ENCODE measurements at regions not wholly inside any gene's neighbourhood (a gene's known extent, or its start where the extent isn't known, plus 50 kb on each side); places are given as distances from the start of the nearest gene placed in this dataset.
A peak's percentile ranks its signal among the peaks of the same experiment; 100 is the strongest.

GRCh38 chr6:100988391-100988984 is 107.4 kb upstream of the ASCC3 start:
- CTCF ChIA-PET = no interaction called here
- intact Hi-C loops (cut with micrococcal nuclease) = no loop called here

DNA sequence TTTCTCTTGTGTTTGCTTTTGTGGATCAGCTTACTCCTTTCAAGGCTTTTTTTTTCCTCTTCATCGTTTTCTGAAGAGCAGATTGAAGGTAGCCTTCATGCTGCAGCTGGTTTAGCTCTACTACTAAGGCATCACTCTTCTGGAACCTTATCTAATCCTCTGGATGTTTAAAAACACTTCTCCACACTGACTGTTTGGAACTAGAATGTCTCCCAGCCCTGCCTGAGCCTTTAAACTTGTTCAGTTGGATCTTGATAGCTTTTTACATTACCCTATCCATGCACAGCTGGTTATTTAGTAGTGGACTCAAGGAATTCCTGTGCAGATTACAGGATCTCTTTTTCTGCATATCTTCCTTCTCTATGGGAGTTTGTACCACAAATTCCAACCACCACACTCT is 108.9 kb upstream of the ASCC3 start:
- intact Hi-C loops (cut with micrococcal nuclease) = no loop called here

More at GRCh38 chr6:100988391-100988984, 107.4 kb upstream of the ASCC3 start:
- H3K36me3 Mint-ChIP-seq (ENCODE audit: low read depth) = no peaks in the 10 kb centered on the region
- peaks cover 3% of the 10 kb centered on the region for H3K27me3 Mint-ChIP-seq (ENCODE audit: low read depth)
- H3K4me3 Mint-ChIP-seq = no peak overlapping the region
- H3K27ac Mint-ChIP-seq = no peak overlapping the region
- H3K9me3 Mint-ChIP-seq = no peaks in the 10 kb centered on the region
- H3K4me1 Mint-ChIP-seq (ENCODE audit: low read depth) = no peaks in the 10 kb centered on the region
- no peak for DNase-seq

GRCh38 chr6:100996409-100996808 is 115.3 kb upstream of the ASCC3 start:
- Mint-ChIP-seq H3K4me3 (no peak overlapping the region), H3K27ac (no peak overlapping the region), H3K4me1 (ENCODE audit: low read depth) (no peaks in the 10 kb centered on the region), H3K9me3 (no peaks in the 10 kb centered on the region), H3K36me3 (ENCODE audit: low read depth) (no peaks in the 10 kb centered on the region), H3K27me3 (ENCODE audit: low read depth) (peaks cover 3% of the 10 kb centered on the region)
- CTCF ChIA-PET = no interaction called here
- DNase-seq = no peak
- intact Hi-C loops (cut with micrococcal nuclease) = no loop called here

More for the DNA sequence above, 108.9 kb upstream of the ASCC3 start:
- Mint-ChIP-seq H3K4me3 (no peak overlapping the region), H3K36me3 (ENCODE audit: low read depth) (no peaks in the 10 kb centered on the region), H3K4me1 (ENCODE audit: low read depth) (no peaks in the 10 kb centered on the region), H3K9me3 (no peaks in the 10 kb centered on the region), H3K27ac (no peak overlapping the region), H3K27me3 (ENCODE audit: low read depth) (peaks cover 3% of the 10 kb centered on the region)
- no peak for DNase-seq
- CTCF ChIA-PET = no interaction called here

DNA sequence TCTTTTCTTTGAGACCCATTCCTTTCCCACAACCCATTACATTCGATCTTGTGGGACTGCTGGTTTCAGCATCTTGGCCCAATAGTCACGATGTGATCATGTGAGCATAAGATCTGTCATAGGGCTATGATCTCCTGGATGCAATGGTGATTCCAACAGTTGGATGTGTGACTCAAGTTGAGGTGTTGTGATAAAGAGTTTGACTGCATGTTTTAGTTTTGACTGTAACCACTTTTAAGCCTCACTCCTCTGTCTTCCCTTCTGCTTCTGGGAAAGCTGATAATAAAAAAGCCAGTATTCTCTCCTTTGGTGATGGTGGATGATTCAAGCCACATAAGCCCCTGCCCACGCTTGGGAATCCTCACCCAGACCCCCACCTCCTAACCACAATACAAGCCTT is 117.0 kb upstream of the ASCC3 start:
- CTCF ChIA-PET = no interaction called here
- DNase-seq = no peak
- intact Hi-C loops (cut with micrococcal nuclease) = no loop called here
- no peak overlapping the region for H3K4me3 Mint-ChIP-seq
- H3K27me3 Mint-ChIP-seq (ENCODE audit: low read depth) = peaks cover 2% of the 10 kb centered on the region
- no peaks in the 10 kb centered on the region for H3K4me1 Mint-ChIP-seq (ENCODE audit: low read depth)
- H3K27ac Mint-ChIP-seq = no peak overlapping the region
- no peaks in the 10 kb centered on the region for H3K36me3 Mint-ChIP-seq (ENCODE audit: low read depth)
- no peaks in the 10 kb centered on the region for H3K9me3 Mint-ChIP-seq

- CTCF ChIA-PET = no interaction called here
- intact Hi-C loops (cut with micrococcal nuclease) = no loop called here
- Mint-ChIP-seq H3K27me3 (ENCODE audit: low read depth) (peaks cover 2% of the 10 kb centered on the region), H3K4me1 (ENCODE audit: low read depth) (no peaks in the 10 kb centered on the region), H3K9me3 (no peaks in the 10 kb centered on the region), H3K27ac (no peak overlapping the region), H3K4me3 (no peak overlapping the region), H3K36me3 (ENCODE audit: low read depth) (no peaks in the 10 kb centered on the region)
- no peak for DNase-seq
These were observed 118.0 kb upstream of the ASCC3 start for GRCh38 chr6:100999034-100999597.

DNA sequence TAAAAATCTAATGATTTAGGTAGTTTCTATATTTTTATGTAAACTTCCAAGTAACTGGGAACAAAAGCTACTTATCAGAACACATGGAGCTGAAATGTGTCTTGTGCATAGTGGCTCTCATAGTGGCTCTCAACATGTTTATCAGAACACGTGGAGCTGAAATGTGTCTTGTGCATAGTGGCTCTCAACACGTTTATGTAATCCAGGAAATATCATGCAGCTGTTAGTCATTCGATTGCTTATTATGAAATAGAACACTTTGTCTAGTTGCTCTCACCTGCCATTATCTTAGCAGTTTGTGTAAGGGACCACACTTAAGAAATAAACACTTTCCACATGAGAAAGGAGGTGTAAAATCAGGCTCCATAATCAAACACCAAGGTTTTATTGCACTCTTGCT is 119.2 kb upstream of the ASCC3 start:
- no peak overlapping the region for H3K4me3 Mint-ChIP-seq
- intact Hi-C loops (cut with micrococcal nuclease) = no loop called here
- no peak for DNase-seq
- no peak overlapping the region for H3K27ac Mint-ChIP-seq
- no peaks in the 10 kb centered on the region for H3K4me1 Mint-ChIP-seq (ENCODE audit: low read depth)
- H3K9me3 Mint-ChIP-seq = no peaks in the 10 kb centered on the region
- CTCF ChIA-PET = no interaction called here
- peaks cover 2% of the 10 kb centered on the region for H3K27me3 Mint-ChIP-seq (ENCODE audit: low read depth)
- H3K36me3 Mint-ChIP-seq (ENCODE audit: low read depth) = no peaks in the 10 kb centered on the region

DNA sequence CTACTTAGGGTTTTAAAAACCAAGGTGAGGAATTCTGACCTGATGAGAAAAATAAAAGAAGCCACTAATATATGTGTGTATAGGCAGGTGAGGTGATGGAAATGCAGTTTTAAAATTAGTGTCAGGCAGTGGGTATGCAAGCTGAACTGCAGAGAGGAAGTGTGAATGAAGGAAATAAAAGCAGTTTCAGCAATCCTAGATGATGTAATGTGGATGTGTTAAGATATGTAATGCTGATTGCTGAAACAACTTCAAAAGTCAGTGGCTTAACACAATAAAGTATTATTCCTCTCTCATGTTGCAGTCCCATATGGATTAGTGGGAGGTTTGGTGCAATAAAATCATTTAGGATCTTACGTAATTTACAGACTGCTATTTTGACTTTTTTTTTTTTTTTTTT is 119.9 kb upstream of the ASCC3 start:
- DNase-seq = no peak
- intact Hi-C loops (cut with micrococcal nuclease) = no loop called here
- Mint-ChIP-seq H3K36me3 (ENCODE audit: low read depth) (no peaks in the 10 kb centered on the region), H3K27me3 (ENCODE audit: low read depth) (peaks cover 2% of the 10 kb centered on the region), H3K27ac (no peak overlapping the region), H3K4me3 (no peak overlapping the region), H3K4me1 (ENCODE audit: low read depth) (no peaks in the 10 kb centered on the region), H3K9me3 (no peaks in the 10 kb centered on the region)
- CTCF ChIA-PET = no interaction called here

GRCh38 chr6:101001607-101002006 is 120.5 kb upstream of the ASCC3 start:
- no peaks in the 10 kb centered on the region for H3K36me3 Mint-ChIP-seq (ENCODE audit: low read depth)
- H3K4me1 Mint-ChIP-seq (ENCODE audit: low read depth) = no peaks in the 10 kb centered on the region
- peaks cover 2% of the 10 kb centered on the region for H3K27me3 Mint-ChIP-seq (ENCODE audit: low read depth)
- no peak overlapping the region for H3K4me3 Mint-ChIP-seq
- CTCF ChIA-PET = no interaction called here
- intact Hi-C loops (cut with micrococcal nuclease) = no loop called here
- H3K27ac Mint-ChIP-seq = no peak overlapping the region
- H3K9me3 Mint-ChIP-seq = no peaks in the 10 kb centered on the region
- no peak for DNase-seq

DNA sequence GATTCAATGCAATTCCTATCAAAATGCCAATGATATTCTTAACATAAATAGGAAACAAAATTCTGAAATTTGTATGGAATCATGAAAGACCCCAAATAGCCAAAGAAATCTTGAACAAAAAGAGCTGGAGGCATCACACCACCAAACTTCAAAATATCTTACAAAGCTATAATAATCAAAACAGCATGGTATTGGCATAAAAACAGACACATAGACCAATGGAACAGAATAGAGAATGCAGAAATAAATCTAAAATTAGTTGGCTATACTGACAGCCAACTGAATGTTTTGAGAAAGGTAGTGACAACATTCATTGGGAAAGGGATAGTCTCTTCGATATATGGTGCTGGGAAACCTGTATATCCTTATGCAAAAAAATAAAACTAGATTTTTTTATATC is 121.9 kb upstream of the ASCC3 start:
- Mint-ChIP-seq H3K36me3 (ENCODE audit: low read depth) (no peaks in the 10 kb centered on the region), H3K27me3 (ENCODE audit: low read depth) (peaks cover 2% of the 10 kb centered on the region), H3K4me1 (ENCODE audit: low read depth) (no peaks in the 10 kb centered on the region), H3K9me3 (no peaks in the 10 kb centered on the region), H3K27ac (no peak overlapping the region), H3K4me3 (no peak overlapping the region)
- CTCF ChIA-PET = no interaction called here
- DNase-seq = no peak
- intact Hi-C loops (cut with micrococcal nuclease) = no loop called here

DNA sequence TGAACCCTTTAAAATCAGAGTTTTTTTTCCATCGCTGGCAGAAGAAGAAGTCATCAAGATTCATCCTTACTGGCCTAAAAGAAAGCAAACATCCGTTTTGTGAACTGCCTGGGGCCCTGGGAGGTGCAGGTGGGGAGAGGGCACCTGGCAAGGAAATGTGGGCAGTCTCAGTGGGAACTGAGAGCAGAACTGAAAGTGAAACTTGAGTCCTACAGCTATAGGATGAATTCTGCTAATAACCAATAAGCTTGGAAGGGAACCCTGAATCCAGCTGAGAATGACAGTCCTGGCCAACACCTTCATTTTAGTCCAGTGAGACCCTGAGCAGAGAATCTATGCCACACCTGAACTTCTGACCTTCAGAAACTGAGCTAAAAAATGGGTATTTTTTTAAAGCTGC is 130.1 kb upstream of the ASCC3 start:
- CTCF ChIA-PET = no interaction called here
- no peak overlapping the region for H3K27ac Mint-ChIP-seq
- H3K27me3 Mint-ChIP-seq (ENCODE audit: low read depth) = no peaks in the 10 kb centered on the region
- H3K4me3 Mint-ChIP-seq = no peak overlapping the region
- H3K9me3 Mint-ChIP-seq = no peaks in the 10 kb centered on the region
- DNase-seq = peak; percentile 38
- peaks cover 23% of the 10 kb centered on the region for H3K4me1 Mint-ChIP-seq (ENCODE audit: low read depth)
- intact Hi-C loops (cut with micrococcal nuclease) = loop anchor here (1.0 kb wide), 1 partner anchor 130 kb away; the partner anchor contains the start of gene ASCC3
- no peaks in the 10 kb centered on the region for H3K36me3 Mint-ChIP-seq (ENCODE audit: low read depth)

DNA sequence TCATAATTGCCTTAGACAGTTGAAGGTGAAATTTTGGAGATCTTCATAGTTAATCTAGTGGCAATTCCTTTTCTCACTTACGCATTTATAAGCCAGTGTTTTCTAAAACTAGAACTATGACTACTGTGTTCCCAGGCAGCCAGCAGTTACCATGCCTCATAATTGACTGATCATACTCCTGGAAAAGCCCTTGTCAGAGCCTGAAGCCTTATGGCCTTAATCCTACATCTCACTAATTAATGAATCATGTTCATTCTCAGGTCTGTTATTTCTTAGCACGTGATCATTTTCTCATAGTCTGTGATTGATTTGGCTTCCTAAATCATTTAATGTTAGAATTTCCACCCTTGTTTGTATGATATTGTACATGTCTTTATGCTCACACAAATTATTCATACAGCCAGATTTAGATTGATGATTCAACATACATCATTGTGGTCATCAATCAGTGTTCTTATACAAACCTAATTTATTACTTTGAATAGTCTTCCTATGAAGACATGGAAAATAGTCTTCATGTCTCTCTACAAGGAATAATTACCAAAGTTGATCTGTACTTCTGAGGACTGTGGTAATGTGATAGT is 132.6 kb upstream of the ASCC3 start:
- Mint-ChIP-seq H3K27me3 (ENCODE audit: low read depth) (no peaks in the 10 kb centered on the region), H3K27ac (no peak overlapping the region), H3K9me3 (no peaks in the 10 kb centered on the region), H3K4me3 (no peak overlapping the region), H3K36me3 (ENCODE audit: low read depth) (no peaks in the 10 kb centered on the region), H3K4me1 (ENCODE audit: low read depth) (peaks cover 23% of the 10 kb centered on the region)
- CTCF ChIA-PET = no interaction called here
- intact Hi-C loops (cut with micrococcal nuclease) = no loop called here
- DNase-seq = no peak

DNA sequence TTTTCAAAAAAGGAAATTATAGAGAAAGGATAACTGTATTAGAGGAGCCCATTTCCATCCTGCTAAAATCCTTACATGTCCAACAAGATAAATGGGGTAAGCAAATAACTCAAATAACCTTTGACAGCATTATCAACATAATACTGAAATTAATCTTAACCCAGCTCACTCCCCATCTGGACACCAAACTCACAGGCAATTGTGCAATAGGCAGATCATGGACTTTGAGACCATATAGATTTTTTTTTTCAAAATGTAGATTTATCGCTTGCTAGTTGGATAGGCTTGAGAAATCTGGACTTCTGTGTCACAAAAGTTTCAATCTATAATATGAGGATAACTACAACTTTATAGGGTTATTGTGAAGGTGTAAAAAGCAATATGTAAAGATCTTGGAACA is 134.4 kb upstream of the ASCC3 start:
- no peak overlapping the region for H3K4me3 Mint-ChIP-seq
- peaks cover 23% of the 10 kb centered on the region for H3K4me1 Mint-ChIP-seq (ENCODE audit: low read depth)
- no peaks in the 10 kb centered on the region for H3K27me3 Mint-ChIP-seq (ENCODE audit: low read depth)
- H3K9me3 Mint-ChIP-seq = no peaks in the 10 kb centered on the region
- H3K27ac Mint-ChIP-seq = no peak overlapping the region
- CTCF ChIA-PET = no interaction called here
- intact Hi-C loops (cut with micrococcal nuclease) = no loop called here
- H3K36me3 Mint-ChIP-seq (ENCODE audit: low read depth) = no peaks in the 10 kb centered on the region
- no peak for DNase-seq

DNA sequence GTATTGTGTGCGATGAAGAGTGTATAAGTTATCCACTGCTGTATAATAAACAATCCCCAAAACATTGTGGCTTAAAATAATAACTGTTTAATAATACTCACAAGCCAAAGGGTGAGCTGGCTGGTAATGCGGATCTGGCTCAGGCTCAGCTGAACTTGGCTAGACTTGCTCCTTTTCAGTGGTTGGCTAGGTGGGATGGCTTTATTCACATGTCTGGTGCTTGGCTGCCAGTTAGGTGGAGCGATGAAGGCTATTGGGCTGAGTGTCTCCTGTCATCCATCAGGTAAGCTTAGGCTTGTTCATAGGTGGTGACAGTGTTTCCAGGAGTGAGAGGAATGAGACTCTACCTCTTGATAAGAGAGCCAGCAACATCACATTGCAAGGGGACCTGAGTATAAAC is 135.0 kb upstream of the ASCC3 start:
- intact Hi-C loops (cut with micrococcal nuclease) = no loop called here

More for the DNA sequence above, 135.0 kb upstream of the ASCC3 start:
- DNase-seq = no peak
- no peaks in the 10 kb centered on the region for H3K36me3 Mint-ChIP-seq (ENCODE audit: low read depth)
- no peaks in the 10 kb centered on the region for H3K27me3 Mint-ChIP-seq (ENCODE audit: low read depth)
- no peak overlapping the region for H3K4me3 Mint-ChIP-seq
- no peak overlapping the region for H3K27ac Mint-ChIP-seq
- CTCF ChIA-PET = no interaction called here
- H3K4me1 Mint-ChIP-seq (ENCODE audit: low read depth) = peaks cover 16% of the 10 kb centered on the region
- no peaks in the 10 kb centered on the region for H3K9me3 Mint-ChIP-seq

Data from activated naive CD4-positive, alpha-beta T cell treated with anti-CD3 and anti-CD28 coated beads for 36 hours (primary cell).